A673 (cell line): ENCODE measurements at regions not wholly inside any gene's neighbourhood (a gene's known extent, or its start where the extent isn't known, plus 50 kb on each side); places are given as distances from the start of the nearest gene placed in this dataset.

Experiments used
- EZH2 ChIP-seq: fragments of 200-600 bp; sonication (generic); IDR thresholded peaks from 2 replicates; pipeline ENCODE4 v1.6.1; 2017; ENCODE audit warnings: borderline replicate concordance, low read depth, mild to moderate bottlenecking, mixed read lengths, antibody characterized with exemption, low read length; ENCODE audit not compliant: poor library complexity, severe bottlenecking
- TF ChIP-seq, protein P1 (sequence below): fragments of 300-800, 200-600 bp; sonication (generic); conservative IDR thresholded peaks from 2 replicates; pipeline ENCODE4 v1.5.1; 2017; ENCODE audit warnings: low read depth, mild to moderate bottlenecking, antibody characterized with exemption, low read length, moderate library complexity, mixed read lengths

DNA sequence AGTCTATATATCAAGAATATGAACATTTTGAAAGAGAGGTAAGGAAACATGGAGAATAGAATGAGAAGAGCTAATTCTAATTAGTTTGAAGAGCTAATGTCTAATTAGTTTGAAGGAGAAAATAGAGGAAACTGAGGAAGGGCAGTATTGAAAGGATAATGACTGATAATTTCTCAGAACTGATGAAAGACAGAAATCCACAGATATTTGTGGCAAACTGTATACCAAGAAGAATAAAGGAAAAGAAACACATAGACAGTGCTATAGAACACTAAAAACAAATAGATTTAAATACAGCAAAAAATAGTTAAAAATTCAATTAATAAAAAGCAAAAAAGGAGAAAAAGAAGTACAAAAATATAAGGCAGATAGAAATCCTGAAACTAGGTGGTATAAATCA is 354.4 kb downstream of the QKI start:
- TF ChIP-seq, protein P1, sequence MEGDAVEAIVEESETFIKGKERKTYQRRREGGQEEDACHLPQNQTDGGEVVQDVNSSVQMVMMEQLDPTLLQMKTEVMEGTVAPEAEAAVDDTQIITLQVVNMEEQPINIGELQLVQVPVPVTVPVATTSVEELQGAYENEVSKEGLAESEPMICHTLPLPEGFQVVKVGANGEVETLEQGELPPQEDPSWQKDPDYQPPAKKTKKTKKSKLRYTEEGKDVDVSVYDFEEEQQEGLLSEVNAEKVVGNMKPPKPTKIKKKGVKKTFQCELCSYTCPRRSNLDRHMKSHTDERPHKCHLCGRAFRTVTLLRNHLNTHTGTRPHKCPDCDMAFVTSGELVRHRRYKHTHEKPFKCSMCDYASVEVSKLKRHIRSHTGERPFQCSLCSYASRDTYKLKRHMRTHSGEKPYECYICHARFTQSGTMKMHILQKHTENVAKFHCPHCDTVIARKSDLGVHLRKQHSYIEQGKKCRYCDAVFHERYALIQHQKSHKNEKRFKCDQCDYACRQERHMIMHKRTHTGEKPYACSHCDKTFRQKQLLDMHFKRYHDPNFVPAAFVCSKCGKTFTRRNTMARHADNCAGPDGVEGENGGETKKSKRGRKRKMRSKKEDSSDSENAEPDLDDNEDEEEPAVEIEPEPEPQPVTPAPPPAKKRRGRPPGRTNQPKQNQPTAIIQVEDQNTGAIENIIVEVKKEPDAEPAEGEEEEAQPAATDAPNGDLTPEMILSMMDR: no peak
- no peak for TF ChIP-seq EZH2
